NT2/D1 (cell line): ENCODE measurements at regions not wholly inside any gene's neighbourhood (a gene's known extent, or its start where the extent isn't known, plus 50 kb on each side); places are given as distances from the start of the nearest gene placed in this dataset.

Experiments used
- YY1 ChIP-seq: IDR thresholded peaks from 2 replicates; pipeline ENCODE4 v1.6.1; 2011; ENCODE audit not compliant: insufficient read length, insufficient read depth
- ZNF274 ChIP-seq: IDR thresholded peaks from 2 replicates; pipeline ENCODE4 v1.6.1; 2011; ENCODE audit warnings: mild to moderate bottlenecking, low read depth, low read length

GRCh38 chr17:72176516-72176851, 55.7 kb downstream of the SOX9 start:
- no peak for TF ChIP-seq YY1
- no peak for TF ChIP-seq ZNF274
